OCI-M2 (cell line): ENCODE measurements at regions not wholly inside any gene's neighbourhood (a gene's known extent, or its start where the extent isn't known, plus 50 kb on each side); places are given as distances from the start of the nearest gene placed in this dataset.
"Not testable (repeated sequence)": the region's sequence is repeated elsewhere in the genome, so short reads cannot be mapped to it uniquely, and the experiment has no call there.

Experiments used
- DNase-seq: peaks from one replicate; lab custom pipeline; 2025; ENCODE audit not compliant: unreplicated experiment; lab: John Stamatoyannopoulos, UW

DNA sequence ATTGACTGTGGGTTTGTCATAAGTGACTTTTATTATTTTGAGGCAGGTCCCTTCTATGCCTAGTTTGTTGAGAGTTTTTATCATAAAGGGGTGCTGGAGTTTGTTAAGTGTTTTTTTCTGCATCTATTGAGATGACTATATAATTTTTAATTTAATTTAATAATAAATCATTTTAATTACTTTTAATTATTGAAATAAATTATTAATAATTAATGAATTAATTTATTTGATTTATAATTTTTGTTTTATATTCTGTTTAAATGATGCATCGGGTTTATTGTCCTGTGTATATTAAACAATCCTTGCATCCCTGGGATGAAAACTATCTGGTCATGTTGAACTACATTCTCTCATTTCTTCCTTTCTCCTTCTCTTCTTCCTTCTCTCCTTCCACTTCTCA lies 1352.2 kb upstream of the PRR20A start:
- no peak for DNase-seq

DNA sequence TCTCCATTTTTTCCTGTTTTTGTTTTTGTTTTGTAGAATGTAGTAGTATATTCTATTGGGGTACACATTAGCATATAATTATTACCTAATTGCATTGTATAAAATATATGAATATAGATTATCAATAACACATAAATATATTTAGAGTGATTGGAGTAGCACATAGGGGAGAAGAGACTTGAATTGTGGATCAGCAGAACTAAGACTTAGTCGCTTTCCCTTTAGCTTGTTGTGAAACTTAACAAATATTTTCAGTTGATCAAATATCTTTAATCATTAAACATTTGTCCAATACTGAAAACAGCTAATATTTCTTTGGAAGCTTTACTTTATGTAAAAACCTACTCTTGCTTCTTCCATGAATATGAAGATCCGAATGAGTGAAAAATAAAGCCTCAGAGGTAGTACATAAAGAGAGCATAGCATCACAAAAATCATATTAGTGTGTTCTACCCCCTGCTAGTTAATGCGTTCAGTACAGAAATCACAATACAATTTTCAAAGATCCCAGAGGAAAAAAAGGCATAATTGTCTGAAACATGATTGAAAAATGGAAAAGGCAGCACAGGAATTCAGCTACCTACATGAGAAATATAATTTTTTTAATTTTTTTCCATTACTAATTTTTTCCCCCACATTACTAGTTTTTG lies 1348.0 kb upstream of the PRR20A start:
- DNase-seq: no peak

DNA sequence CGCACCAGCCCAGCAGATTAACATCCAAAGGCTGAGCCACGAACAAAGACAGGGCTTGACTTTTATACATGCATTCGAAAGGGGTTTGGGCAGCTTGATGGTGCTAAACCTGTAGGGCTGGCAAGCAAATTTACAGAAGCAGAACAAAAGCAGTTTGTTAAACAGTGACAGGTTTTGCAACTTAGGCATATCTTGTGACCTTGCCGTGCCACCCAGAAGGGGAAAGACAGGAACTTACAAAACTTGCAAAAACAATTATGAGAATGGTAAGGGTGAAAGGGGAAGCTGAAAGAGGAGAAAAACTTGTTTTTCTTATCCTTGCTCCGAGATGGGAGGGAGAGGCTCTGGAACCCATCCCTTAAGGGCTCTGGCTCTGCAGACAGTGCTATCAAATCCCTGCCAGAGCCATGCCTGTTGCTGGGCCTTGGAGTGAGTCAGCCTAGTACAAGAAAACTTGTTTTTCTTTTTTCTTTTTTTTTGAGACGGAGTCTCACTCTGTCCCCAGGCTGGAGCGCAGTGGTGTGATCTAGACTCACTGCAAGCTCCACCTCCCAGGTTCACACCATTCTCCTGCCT lies 1325.2 kb upstream of the PRR20A start:
- no peak for DNase-seq

DNA sequence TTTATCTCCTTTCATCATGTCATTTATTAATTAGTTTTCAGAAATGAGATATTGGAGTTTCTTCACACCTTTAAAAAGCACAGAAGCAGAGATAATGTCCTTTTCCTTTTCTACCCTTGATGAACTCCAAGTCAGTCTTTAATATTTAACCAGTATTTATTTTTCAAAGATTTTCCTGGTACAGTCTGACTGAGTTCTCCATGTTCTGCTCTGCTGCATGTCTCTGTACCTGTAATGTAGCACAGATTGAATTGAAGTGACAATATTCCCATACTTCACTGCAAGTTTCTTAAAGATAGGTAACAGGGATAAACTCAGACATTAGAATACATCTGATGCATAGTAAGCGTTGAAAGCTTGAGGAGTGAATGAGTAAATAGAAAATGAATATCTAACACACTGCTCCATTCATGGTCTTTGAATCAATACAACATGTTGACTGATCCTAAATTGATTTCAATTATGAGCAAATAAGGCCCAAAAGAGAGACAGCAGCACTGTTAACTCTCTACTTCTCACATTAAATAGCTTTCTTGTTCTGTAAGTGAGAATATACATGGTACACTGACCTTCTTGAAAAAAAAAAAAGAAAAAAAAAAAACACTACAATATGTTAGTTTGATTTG lies 1323.6 kb upstream of the PRR20A start:
- DNase-seq: no peak

DNA sequence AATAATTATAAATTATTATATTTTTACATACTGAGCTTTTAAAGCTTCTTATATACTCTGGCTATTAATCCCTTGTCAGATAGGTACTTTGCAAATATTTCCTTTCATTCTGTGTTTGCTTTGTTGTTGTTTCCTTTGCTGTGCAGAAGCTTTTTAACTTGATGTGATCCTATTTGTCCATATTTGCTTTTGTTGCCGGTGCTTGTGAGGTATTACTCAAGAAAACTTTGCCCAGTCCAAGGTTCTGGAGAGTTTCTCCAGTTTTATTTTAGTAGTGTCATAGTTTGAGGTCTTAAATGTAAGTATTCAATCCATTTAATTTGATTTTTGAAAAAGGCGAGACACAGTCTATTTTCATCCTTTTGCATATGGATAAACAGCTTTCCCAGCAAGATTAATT lies 1319.9 kb upstream of the PRR20A start:
- DNase-seq: no peak

DNA sequence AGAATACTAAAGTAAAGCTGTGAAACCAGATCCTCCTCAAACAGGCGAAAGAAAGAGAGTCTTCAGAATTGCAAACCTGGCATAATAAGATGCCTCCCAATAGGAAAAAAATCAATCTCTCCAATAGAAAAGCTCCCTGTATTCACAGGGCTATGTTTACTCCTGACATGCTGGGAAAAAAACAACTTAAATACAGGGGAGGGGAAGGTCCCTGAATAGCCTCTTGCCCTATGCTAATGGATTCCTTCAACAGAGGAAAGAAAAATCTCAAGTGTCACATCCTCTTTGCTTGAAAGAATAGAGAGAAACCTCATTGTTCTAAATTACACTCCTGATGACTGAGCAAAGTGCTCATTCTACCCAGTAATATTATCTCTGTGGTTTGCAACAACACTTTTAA lies 1271.1 kb upstream of the PRR20A start:
- no peak for DNase-seq

DNA sequence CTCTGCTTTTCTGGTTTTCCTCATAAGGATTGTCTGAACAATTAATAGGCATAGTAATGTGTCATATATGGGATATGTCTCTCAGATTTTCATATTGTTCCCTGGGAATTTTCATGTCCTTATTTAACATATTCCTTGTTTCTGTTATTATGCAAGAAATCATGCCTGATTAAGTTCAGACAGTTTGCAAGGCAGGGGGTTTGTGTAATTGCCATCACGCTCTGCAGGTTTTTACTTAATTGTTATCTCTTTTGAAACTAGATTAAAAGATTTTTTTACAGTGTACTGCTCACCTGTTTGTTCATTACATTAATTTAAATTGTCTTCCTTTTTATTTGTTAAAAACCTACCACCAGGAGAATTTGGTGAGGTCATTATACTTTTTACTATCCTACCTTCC lies 1253.2 kb upstream of the PRR20A start:
- no peak for DNase-seq

DNA sequence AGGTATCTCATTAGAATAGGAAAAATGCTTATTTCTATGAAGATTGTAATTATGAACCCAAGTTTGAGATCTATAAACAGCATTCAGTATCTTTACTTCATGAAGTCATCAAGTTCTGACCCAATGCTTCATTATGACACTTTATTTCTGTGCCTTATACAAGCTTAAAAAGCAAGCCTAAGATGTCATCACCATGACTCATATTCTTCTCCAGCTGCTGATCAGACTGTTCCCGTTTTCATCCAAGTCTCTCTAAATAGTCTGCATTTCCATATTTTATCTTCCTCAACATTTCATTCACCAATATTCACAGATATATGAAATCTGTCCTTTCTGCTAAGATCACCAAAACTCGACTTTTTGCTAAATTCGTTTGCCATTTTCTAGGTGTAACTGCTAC lies 1247.2 kb upstream of the PRR20A start:
- DNase-seq: no peak

- DNase-seq: no peak
These were observed 1203.5 kb upstream of the PRR20A start for GRCh38 chr13:55937180-55937579.

- no peak for DNase-seq
These were observed 1192.5 kb upstream of the PRR20A start for GRCh38 chr13:55948175-55948574.

DNA sequence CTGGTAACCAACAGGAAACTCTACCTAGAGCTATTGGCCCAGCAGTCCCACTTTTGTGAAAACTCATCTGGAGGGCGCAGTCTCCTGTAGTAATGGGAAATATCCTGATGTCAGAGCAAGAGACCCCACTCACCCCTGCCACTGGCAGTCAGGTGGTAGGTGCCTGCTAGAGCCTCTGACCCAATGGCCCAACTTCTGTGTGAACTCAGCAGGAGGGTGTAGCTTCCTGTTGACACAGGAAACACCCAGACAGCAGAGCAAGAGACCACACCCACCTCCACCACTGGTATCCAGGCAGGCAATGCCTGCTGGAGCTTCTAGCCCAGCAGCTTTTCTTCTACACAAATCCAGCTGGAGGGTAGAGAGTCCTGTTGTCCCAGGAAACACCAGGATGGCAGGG lies 1176.8 kb upstream of the PRR20A start:
- DNase-seq: no peak

DNA sequence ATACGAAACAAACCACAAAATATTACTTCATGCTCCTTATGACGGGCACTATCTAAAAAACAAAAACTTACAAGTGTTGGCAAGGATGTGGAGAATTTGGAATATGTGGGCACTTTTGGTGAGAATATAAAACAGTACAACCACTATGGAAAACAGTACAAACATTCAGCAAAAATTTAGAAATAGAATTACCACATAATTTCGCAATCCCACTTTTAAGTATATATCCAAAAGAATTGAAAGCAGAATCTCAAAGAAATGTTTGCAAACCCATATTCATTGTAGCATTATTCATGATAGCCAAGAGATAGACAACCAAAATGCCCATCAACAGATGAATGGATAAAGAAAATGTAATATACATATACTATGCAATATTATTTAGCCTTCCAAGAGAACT lies 1173.7 kb upstream of the PRR20A start:
- no peak for DNase-seq

DNA sequence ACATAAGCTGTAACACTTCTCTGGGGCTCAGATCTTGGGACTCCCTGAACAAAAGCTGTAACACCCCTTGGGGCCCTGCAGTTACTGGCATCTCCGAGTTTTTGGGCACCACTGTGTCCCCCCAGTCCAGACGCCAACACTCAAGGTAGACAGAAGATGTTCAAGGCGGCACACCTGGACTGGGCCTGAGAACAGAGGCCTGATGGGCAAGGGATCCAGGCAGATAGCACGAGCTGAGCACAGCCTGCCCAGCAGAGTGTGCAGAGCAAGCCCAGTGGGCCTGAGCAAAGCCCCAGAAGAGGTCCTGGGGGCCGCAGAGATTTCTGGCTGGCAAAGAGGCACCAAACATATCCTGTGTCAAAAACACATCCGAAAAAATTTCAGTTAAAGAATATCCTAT lies 1163.3 kb upstream of the PRR20A start:
- no peak for DNase-seq

- no peak for DNase-seq
These were observed 1159.3 kb upstream of the PRR20A start for GRCh38 chr13:55981381-55981780.

DNA sequence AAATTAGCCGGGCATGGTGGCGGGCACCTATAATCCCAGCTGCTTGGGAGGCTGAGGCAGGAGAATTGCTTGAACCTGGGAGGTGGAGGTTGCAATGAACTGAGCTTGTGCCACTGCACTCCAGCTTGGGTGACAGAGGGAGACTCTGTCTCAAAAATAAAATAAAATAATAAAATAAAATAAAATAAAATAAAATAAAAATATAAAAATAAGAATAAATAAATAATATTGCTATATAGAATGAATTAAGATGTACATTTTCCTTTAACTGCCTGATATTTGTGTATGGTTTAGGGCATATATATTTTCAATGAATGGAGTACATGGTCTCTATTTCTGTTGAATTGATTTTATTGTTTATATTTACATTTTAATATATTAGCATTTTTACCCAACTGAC lies 1156.7 kb upstream of the PRR20A start:
- DNase-seq: not testable (repeated sequence)

DNA sequence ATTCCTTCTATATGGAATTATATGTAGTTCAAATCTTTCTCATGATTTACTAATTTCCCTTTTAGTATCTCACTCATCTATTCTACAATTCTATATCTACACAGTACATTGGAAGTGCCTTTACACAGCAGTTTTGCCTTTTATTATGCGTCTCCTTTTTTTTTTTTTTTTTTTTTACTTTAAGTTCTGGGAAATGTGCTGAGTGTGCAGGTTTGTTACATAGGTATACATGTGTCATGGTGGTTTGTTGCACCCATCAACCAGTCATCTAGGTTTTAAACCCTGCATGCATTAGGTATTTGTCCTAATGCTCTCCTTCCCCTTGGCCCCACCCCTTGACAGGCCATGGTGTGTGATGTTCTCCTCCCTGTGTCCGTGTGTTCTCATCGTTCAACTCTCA lies 1150.1 kb upstream of the PRR20A start:
- no peak for DNase-seq

- DNase-seq: no peak
These were observed 1149.1 kb upstream of the PRR20A start for GRCh38 chr13:55991666-55992065.

- no peak for DNase-seq
These were observed 1148.6 kb upstream of the PRR20A start for GRCh38 chr13:55992145-55992544.

GRCh38 chr13:55999709-56000108 lies 1141.0 kb upstream of the PRR20A start:
- DNase-seq: no peak

GRCh38 chr13:56009418-56009817 lies 1131.3 kb upstream of the PRR20A start:
- no peak for DNase-seq

- DNase-seq: no peak
These were observed 1128.1 kb upstream of the PRR20A start for GRCh38 chr13:56012644-56013043.

DNA sequence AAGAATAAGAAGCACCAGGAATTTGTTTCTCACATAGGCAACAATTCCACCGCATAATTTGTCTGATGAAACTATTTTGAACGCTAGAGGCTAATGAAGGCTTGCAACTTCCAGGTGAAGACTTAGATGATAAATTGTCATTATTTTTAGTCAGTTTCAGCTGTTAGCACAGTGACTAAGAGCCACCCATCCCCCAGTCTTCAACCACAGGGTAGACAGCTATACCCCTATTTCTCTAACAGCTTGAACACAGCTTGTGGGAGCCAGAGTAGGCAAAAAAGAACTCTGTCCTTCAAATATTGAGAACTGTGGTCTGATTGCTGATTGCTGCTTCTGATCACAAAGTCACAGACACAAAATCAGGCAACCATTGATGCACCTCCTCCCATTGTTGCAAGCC lies 1124.8 kb upstream of the PRR20A start:
- no peak for DNase-seq

GRCh38 chr13:56019606-56020005 lies 1121.1 kb upstream of the PRR20A start:
- DNase-seq: no peak
